Jurkat, Clone E6-1 (cell line): ENCODE measurements at regions not wholly inside any gene's neighbourhood (a gene's known extent, or its start where the extent isn't known, plus 50 kb on each side); places are given as distances from the start of the nearest gene placed in this dataset.

Source experiments
- DNase-seq: peaks from one replicate; pipeline ENCODE4 v3.0.0-alpha.2; 2011; ENCODE audit warnings: low read depth, low spot score
- H3K4me3 ChIP-seq: 2 replicates; pipeline ENCODE4 v1.5.1; 2011; ENCODE audit warnings: mild to moderate bottlenecking, low read length, control low read depth, moderate library complexity

GRCh38 chr9:86531971-86532640 is 177.9 kb upstream of the TUT7 start:
- DNase-seq: no peak
- H3K4me3 ChIP-seq: no peak overlapping the region

- no peak for DNase-seq
- H3K4me3 ChIP-seq: no peak overlapping the region
Observed at GRCh38 chr9:86531273-86531970, 177.2 kb upstream of the TUT7 start.

- no peak for DNase-seq
- H3K4me3 ChIP-seq: no peak overlapping the region
Observed at GRCh38 chr9:86529496-86530275, 175.5 kb upstream of the TUT7 start.

- no peak overlapping the region for H3K4me3 ChIP-seq
Observed at GRCh38 chr9:86526021-86526420, 171.8 kb upstream of the TUT7 start.

GRCh38 chr9:86525182-86525581 is 171.0 kb upstream of the TUT7 start:
- no peak overlapping the region for H3K4me3 ChIP-seq
- DNase-seq: no peak

More at GRCh38 chr9:86526021-86526420, 171.8 kb upstream of the TUT7 start:
- DNase-seq: no peak

- no peak for DNase-seq
- no peak overlapping the region for H3K4me3 ChIP-seq
Observed at GRCh38 chr9:86521977-86522376, 167.8 kb upstream of the TUT7 start.

- H3K4me3 ChIP-seq: no peak overlapping the region
- no peak for DNase-seq
Observed at GRCh38 chr9:86521322-86521721, 167.1 kb upstream of the TUT7 start.

GRCh38 chr9:86519066-86519615 is 164.9 kb upstream of the TUT7 start:
- no peak for DNase-seq
- no peak overlapping the region for H3K4me3 ChIP-seq

GRCh38 chr9:86517475-86517874 is 163.3 kb upstream of the TUT7 start:
- no peak for DNase-seq
- H3K4me3 ChIP-seq: no peak overlapping the region

- DNase-seq: no peak
- no peak overlapping the region for H3K4me3 ChIP-seq
Observed at GRCh38 chr9:86516564-86516963, 162.4 kb upstream of the TUT7 start.

- no peak for DNase-seq
- H3K4me3 ChIP-seq: no peak overlapping the region
Observed at GRCh38 chr9:86515221-86515620, 161.0 kb upstream of the TUT7 start.

- H3K4me3 ChIP-seq: no peak overlapping the region
- DNase-seq: no peak
Observed at GRCh38 chr9:86513429-86513828, 159.2 kb upstream of the TUT7 start.

GRCh38 chr9:86512929-86513328 is 158.7 kb upstream of the TUT7 start:
- DNase-seq: no peak
- H3K4me3 ChIP-seq: no peak overlapping the region

GRCh38 chr9:86511614-86512360 is 157.6 kb upstream of the TUT7 start:
- H3K4me3 ChIP-seq: no peak overlapping the region
- no peak for DNase-seq

- no peak overlapping the region for H3K4me3 ChIP-seq
- no peak for DNase-seq
Observed at GRCh38 chr9:86508208-86508903, 154.1 kb upstream of the TUT7 start.

- no peak overlapping the region for H3K4me3 ChIP-seq
- DNase-seq: no peak
Observed at GRCh38 chr9:86507212-86507630, 153.0 kb upstream of the TUT7 start.

- no peak overlapping the region for H3K4me3 ChIP-seq
- DNase-seq: no peak
Observed at GRCh38 chr9:86503942-86504341, 149.7 kb upstream of the TUT7 start.

GRCh38 chr9:86503314-86503713 is 149.1 kb upstream of the TUT7 start:
- no peak overlapping the region for H3K4me3 ChIP-seq
- no peak for DNase-seq
